GM23338 (cell line): ENCODE measurements at regions not wholly inside any gene's neighbourhood (a gene's known extent, or its start where the extent isn't known, plus 50 kb on each side); places are given as distances from the start of the nearest gene placed in this dataset.

Experiments used
- ATAC-seq: fragments of 200-7000 bp; cut with Tn5 transposase; 3 replicates; pipeline ENCODE4 v1.9.1; 2020
- DNase-seq: peaks from one replicate; pipeline ENCODE4 v3.0.0-alpha.2; 2015; ENCODE audit warnings: low spot score
- H2AFZ ChIP-seq: fragments of 200-600 bp; sonication (generic); 2 replicates; pipeline ENCODE4 v1.8.0; 2016; ENCODE audit warnings: antibody characterized with exemption, mild to moderate bottlenecking, moderate library complexity
- H3F3A ChIP-seq: fragments of 200-600 bp; sonication (generic); replicated peaks from 2 replicates; pipeline ENCODE4 v1.8.0; 2017; ENCODE audit warnings: antibody characterized with exemption, mixed run types, low read depth
- H3K27ac ChIP-seq: fragments of 200-600 bp; sonication (generic); 2 replicates; pipeline ENCODE4 v1.6.1; 2016; ENCODE audit warnings: low read depth
- H3K27me3 ChIP-seq: fragments of 200-600 bp; sonication (generic); 2 replicates; pipeline ENCODE4 v1.8.0; 2016; ENCODE audit warnings: mild to moderate bottlenecking, mixed run types, moderate library complexity; ENCODE audit not compliant: insufficient read depth
- H3K36me3 ChIP-seq: fragments of 200-600 bp; sonication (generic); 2 replicates; pipeline ENCODE4 v1.8.0; 2016; ENCODE audit warnings: mild to moderate bottlenecking; ENCODE audit not compliant: insufficient read depth
- H3K4me1 ChIP-seq: fragments of 200-600 bp; sonication (generic); 2 replicates; pipeline ENCODE4 v1.8.0; 2016; ENCODE audit warnings: mild to moderate bottlenecking, moderate library complexity; ENCODE audit not compliant: insufficient read depth
- H3K4me2 ChIP-seq: fragments of 200-600 bp; sonication (generic); 2 replicates; pipeline ENCODE4 v1.7.1; 2017; ENCODE audit warnings: mixed run types
- H3K4me3 ChIP-seq: fragments of 200-600 bp; sonication (generic); 2 replicates; pipeline ENCODE4 v1.6.1; 2016; ENCODE audit warnings: mixed run types
- H3K79me2 ChIP-seq: fragments of 200-600 bp; sonication (generic); replicated peaks from 2 replicates; pipeline ENCODE4 v1.8.0; 2017; ENCODE audit warnings: mild to moderate bottlenecking; ENCODE audit not compliant: insufficient read depth
- H3K9me2 ChIP-seq: fragments of 200-600 bp; sonication (generic); 2 replicates; pipeline ENCODE4 v1.8.0; 2017; ENCODE audit not compliant: insufficient read depth
- H4K20me1 ChIP-seq: fragments of 200-600 bp; sonication (generic); replicated peaks from 2 replicates; pipeline ENCODE4 v1.8.0; 2017; ENCODE audit warnings: mild to moderate bottlenecking; ENCODE audit not compliant: insufficient read depth
- H3K27ac Mint-ChIP-seq: 2 replicates; pipeline ENCODE4 v1.8.0; 2020; ENCODE audit warnings: inconsistent platforms, mild to moderate bottlenecking, moderate library complexity, mixed read lengths
- H3K27me3 Mint-ChIP-seq: 3 replicates; pipeline ENCODE4 v1.8.0; 2022; ENCODE audit warnings: low read depth, mild to moderate bottlenecking, moderate library complexity, mixed read lengths, inconsistent platforms; ENCODE audit not compliant: insufficient read depth, poor library complexity
- H3K36me3 Mint-ChIP-seq: 3 replicates; pipeline ENCODE4 v1.8.0; 2021; ENCODE audit warnings: low read depth, mild to moderate bottlenecking, inconsistent platforms, moderate library complexity, mixed read lengths
- H3K4me1 Mint-ChIP-seq: 3 replicates; pipeline ENCODE4 v1.8.0; 2020; ENCODE audit warnings: mild to moderate bottlenecking, inconsistent platforms, mixed read lengths
- H3K4me3 Mint-ChIP-seq: 3 replicates; pipeline ENCODE4 v1.8.0; 2021; ENCODE audit warnings: moderate library complexity, mild to moderate bottlenecking, inconsistent platforms, mixed read lengths
- H3K9me3 Mint-ChIP-seq: 3 replicates; pipeline ENCODE4 v1.8.0; 2020; ENCODE audit warnings: moderate library complexity, mild to moderate bottlenecking, inconsistent platforms, mixed read lengths
- CREB1 ChIP-seq: fragments of 250-450 bp; sonication (Bioruptor Pico); IDR thresholded peaks from 2 replicates; pipeline ENCODE4 v1.5.0; 2020; ENCODE audit warnings: low read depth, mild to moderate bottlenecking, moderate library complexity
- CTCF ChIP-seq, 2 experiments: fragments of 200-600 bp in 1 of 2; sonication (generic) in 1 of 2; conservative IDR thresholded peaks; 2 replicates each; pipeline versions ENCODE4 v1.5.1 to v1.6.1; 2016 to 2017; ENCODE audit warnings: antibody characterized with exemption in 2 of 2, low read depth in 2 of 2, mild to moderate bottlenecking in 2 of 2, moderate library complexity in 1 of 2
- ETS1 ChIP-seq: IDR thresholded peaks from 2 replicates; pipeline ENCODE4 v1.6.1; 2016; ENCODE audit warnings: antibody characterized with exemption
- EZH2 ChIP-seq: fragments of 200-600 bp; sonication (generic); IDR thresholded peaks from one replicate; pipeline ENCODE4 v1.8.0; 2017; ENCODE audit warnings: antibody characterized with exemption, mild to moderate bottlenecking, low read depth; ENCODE audit not compliant: unreplicated experiment
- EZH2phosphoT487 ChIP-seq: fragments of 200-600 bp; sonication (generic); IDR thresholded peaks from one replicate; pipeline ENCODE4 v1.8.1; 2018; ENCODE audit warnings: antibody characterized with exemption; ENCODE audit not compliant: unreplicated experiment
- JUNB ChIP-seq: IDR thresholded peaks from one replicate; pipeline ENCODE4 v1.6.1; 2016; ENCODE audit warnings: antibody characterized with exemption; ENCODE audit not compliant: unreplicated experiment
- NANOG ChIP-seq: IDR thresholded peaks from 2 replicates; pipeline ENCODE4 v1.6.1; 2016; ENCODE audit warnings: antibody characterized with exemption, borderline replicate concordance
- POLR2AphosphoS5 ChIP-seq: IDR thresholded peaks from 2 replicates; pipeline ENCODE4 v1.6.1; 2016; ENCODE audit warnings: antibody characterized with exemption, low read depth
- REST ChIP-seq: IDR thresholded peaks from one replicate; pipeline ENCODE4 v1.6.1; 2018; ENCODE audit warnings: antibody characterized with exemption; ENCODE audit not compliant: unreplicated experiment
- STAT1 ChIP-seq: IDR thresholded peaks from one replicate; pipeline ENCODE4 v1.6.1; 2016; ENCODE audit warnings: antibody characterized with exemption; ENCODE audit not compliant: unreplicated experiment
- ZNF114 ChIP-seq: fragments of 250-450 bp; sonication (Bioruptor Pico); IDR thresholded peaks from 2 replicates; pipeline ENCODE4 v1.5.0; 2020; ENCODE audit warnings: mild to moderate bottlenecking, moderate library complexity
- ZNF331 ChIP-seq: fragments of 250-450 bp; sonication (Bioruptor Pico); IDR thresholded peaks from 2 replicates; pipeline ENCODE4 v1.5.0; 2020; ENCODE audit warnings: low read depth, mild to moderate bottlenecking, moderate library complexity
- ZNF462 ChIP-seq: fragments of 250-450 bp; sonication (Bioruptor Pico); IDR thresholded peaks from 2 replicates; pipeline ENCODE4 v1.5.0; 2020; ENCODE audit warnings: mild to moderate bottlenecking, moderate library complexity

GRCh38 chr9:134557331-134557730 is 84.3 kb upstream of the COL5A1 start:
- TF ChIP-seq ZNF462 (CRISPR knock-in tag) (no peak), EZH2phosphoT487 (no peak), STAT1 (no peak), JUNB (no peak), CREB1 (CRISPR knock-in tag) (no peak), ZNF114 (CRISPR knock-in tag) (no peak), REST (no peak), CTCF (conservative IDR thresholded peaks at IDR 0.05; ENCODE audit: low read depth in 2 of 2) (no peak), EZH2 (no peak), ETS1 (no peak), POLR2AphosphoS5 (no peak), ZNF331 (CRISPR knock-in tag) (no peak), NANOG (no peak)
- no peaks in the 10 kb centered on the region for H3K36me3 ChIP-seq
- no peak for DNase-seq
- Mint-ChIP-seq H3K4me1 (no peaks in the 10 kb centered on the region; the same call in 2 of the 3 replicates), H3K9me3 (no peaks in the 10 kb centered on the region; the same call in 2 of the 3 replicates), H3K27me3 (peaks cover 7% of the 10 kb centered on the region), H3K4me3 (no peak overlapping the region), H3K36me3 (no peaks in the 10 kb centered on the region), H3K27ac (no peak overlapping the region)
- no peak overlapping the region for H3K27ac ChIP-seq
- no peaks in the 10 kb centered on the region for H4K20me1 ChIP-seq
- 0 out of 2 replicates have a peak, but pooled peaks cover 3% of the 10 kb centered on the region for H3K9me2 ChIP-seq
- no peak for ATAC-seq
- H3K4me1 ChIP-seq: no peaks in the 10 kb centered on the region
- H3F3A ChIP-seq: no peaks in the 10 kb centered on the region
- H3K79me2 ChIP-seq: no peaks in the 10 kb centered on the region
- no peak overlapping the region for H3K4me2 ChIP-seq
- H2AFZ ChIP-seq: no peak overlapping the region
- H3K4me3 ChIP-seq: no peak overlapping the region
- no peaks in the 10 kb centered on the region for H3K27me3 ChIP-seq
